EH (cell line): ENCODE measurements at regions not wholly inside any gene's neighbourhood (a gene's known extent, or its start where the extent isn't known, plus 50 kb on each side); places are given as distances from the start of the nearest gene placed in this dataset.
A peak's percentile ranks its signal among the peaks of the same experiment; 100 is the strongest.
"Not testable (repeated sequence)": the region's sequence is repeated elsewhere in the genome, so short reads cannot be mapped to it uniquely, and the experiment has no call there.

Experiments used
- DNase-seq: peaks from one replicate; pipeline ENCODE4 v3.0.0-alpha.2; 2015; ENCODE audit warnings: low read depth

DNA sequence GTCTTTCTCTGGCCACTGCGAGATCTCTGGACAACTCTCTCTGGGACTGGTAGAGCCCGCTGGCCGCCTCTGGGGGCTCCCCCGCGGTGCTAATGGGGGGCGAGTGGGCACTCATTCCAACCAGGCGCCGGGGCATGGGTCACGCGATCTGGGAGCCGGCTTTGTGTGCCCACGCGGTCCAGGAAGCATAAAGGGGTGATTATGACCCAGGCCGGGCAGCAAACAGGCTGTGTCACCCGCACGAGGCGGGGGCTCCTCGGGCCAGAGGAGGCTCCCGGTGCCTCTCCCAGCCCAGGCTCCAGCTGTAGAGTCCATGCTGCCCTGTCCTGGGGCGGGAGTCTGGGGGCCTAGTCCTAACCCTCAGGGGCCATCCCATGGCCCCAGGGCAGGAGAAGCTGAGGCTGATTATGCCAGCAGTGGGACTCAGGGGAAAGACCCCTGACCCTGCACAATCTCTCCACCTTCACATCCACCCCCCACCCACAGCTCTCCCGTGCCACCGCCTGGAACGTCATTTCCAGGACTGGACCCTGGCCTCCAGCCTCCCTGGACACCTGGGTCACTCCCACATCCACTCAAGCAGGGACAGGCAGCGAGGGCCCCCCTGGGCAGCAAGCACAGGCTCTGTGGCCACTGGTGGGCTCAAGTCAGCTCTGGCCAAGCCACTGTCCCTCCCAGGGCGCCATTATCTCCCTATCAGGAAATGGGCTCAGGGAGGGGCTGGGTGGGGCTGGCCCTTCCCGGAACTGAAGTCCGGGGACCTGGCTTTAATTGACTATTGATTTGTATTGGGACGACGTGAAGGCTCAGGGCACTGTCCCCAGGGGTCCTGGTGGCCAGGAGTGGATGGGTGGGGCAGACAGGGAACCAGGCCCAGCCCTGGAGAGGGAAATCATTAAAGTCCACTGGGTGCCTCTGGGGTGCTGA is 50.0 kb downstream of the PTPRS start:
- no peak for DNase-seq

DNA sequence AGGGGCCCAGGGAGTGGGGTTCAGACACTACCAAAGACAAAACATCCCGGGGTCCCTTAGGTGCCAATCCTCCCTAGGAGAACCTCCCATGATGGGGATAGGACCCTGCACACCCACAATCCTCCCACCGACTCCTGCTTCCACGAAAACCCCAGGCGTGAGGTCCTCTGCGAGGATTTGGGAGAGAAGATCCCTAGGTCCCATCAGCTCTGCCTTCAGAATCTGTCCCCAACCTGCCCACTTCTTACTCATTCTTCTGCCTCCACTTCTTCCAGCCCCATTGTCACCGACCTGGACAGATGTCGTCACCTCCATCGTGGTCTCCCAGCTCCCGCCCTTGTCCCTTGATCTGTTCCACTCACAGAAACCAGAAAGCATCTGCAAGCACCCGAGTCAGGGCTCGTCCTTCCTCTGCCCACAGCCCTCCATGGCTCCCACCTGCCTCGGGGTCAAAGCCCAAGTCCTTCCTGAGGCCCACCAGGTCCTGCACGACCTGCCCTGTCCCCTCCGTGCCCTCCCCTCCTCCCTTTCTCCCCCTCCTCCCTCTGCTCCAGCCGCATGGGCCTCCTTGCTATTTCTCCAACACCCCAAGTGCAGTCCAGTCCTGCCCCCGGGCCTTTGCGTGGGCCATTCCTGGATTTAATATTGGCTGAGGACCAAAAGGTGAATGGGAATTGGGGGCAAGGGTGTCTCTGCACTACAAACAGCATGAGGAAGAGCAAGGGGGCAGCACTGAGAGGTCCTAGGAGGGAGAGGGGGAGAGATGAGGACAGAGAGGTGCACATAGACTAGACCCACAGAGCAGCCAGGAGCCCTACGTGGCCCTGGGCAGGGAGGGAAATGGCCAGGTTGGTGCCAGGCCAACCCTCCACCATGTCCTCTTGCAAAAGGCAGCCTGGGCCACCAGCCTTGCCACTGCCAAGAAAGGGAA is 51.3 kb downstream of the PTPRS start:
- no peak for DNase-seq

DNA sequence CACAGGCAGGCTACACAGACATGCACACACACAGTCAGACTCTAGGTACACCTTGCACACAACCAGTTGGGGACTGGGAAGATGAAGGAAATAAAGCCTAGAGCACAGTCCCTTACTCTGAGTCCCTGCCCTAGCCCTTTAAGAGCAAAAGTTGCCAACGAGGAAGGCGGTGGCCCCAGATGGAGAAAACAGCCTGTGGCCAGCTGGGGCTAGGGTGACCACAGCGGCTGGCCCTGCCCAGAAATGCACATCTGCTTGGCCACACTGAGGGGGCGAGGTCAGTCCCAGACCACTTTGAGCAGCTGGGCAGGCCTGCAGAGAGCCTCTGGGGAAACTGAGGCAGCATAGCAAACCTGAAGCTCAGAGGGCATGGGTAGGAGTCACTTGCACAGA is 52.3 kb downstream of the PTPRS start:
- no peak for DNase-seq

DNA sequence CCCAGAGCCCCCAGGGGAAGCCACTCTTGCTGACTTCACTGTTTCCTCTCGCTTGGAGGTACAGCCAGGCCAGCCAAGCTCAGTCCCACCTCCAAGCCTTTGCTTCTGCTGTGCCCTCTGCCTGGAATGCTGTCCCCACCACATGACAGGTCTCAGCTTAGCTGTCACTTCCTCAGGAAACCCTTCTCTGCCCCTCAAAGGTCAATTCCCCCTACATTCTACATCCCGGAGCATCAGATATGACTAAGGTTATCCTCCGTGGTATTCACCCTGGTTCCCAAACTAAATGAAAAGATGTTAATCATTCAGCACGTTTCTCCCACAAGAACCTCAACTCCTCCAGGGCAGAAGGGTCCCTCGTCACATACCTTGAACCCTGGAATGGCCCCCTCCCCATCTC is 53.5 kb downstream of the PTPRS start:
- DNase-seq: peak; percentile 21

DNA sequence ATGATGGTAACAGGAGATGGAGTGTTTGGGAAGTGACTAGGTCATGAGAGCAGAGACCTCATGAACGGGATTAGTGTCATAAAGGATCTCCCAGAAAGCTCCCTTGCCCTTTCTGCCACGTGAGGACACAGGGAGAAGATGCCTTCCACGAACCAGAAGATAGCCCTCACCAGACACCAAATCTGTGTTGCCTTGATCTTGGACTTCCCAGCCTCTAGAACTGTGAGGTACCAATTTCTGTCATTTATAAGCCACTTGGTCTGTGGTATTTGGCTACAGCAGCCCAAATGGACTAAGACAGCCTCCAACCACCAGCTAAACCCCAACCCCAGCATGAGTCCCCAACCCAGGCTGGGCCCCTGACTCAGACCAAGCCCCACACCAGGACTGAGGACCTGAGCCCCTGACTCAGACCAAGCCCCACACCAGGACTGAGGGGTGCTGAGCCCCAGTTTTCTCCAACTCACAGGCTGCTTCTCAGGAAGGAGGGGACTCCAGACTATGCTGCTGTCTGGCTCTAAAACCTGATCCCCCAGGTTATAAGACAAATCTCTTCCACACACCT is 54.1 kb downstream of the PTPRS start:
- no peak for DNase-seq

DNA sequence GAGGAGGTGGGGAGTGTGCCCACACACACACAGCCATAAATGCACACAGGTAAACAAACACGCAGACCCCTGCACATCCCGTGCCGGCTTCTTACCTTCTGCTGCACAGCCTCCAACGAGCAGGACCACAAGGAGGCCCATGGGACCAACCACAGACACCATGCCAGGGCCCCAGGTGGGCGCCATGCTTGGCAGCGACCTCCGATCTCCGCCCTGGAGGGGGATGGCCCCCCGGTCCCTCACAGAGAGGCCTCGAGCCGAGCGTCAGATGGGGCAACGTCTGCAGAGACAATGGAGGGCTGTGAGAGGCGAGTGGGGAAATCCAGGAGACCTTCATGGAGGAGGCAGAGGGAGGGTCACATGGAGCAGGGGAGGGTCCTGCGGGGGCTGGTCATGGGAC is 54.7 kb downstream of the PTPRS start:
- DNase-seq: no peak

DNA sequence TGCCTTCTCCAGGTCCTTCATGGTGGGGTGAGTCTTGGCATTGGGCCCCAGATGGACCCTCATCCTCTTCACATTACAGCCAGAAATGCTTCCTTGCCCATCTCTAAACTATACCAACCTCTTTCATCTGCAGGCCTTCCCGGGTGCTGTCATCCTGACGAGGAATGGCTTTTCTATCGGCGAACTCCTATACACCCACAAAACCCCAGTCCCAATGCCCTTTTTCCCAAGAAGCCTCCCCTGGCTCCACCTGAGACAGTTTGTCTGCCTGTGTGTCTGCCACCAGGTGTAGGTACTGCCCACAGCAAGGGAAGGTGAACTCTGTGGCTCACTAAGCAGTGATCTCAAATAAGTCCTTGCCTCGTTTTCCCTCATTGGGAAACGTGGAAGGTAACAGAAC is 55.3 kb downstream of the PTPRS start:
- no peak for DNase-seq

DNA sequence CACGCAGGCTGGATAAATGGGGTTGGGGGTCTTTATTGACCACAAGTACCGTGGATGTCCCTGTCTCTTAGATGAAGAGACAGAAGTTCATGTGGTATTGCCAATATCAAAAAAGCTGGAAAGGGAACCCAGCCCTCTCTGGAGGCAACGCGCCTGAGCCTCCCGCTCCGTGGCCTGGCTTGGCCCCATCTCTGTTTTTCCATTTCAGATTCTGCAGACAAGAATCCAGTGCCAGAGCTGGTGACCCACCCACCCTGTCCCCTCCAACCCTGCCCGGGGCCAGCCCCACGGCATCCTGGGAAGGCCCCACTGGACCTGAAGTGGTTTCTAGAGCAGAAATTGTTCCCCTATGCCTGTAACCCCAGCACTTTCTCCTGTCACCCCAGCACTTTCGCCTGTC is 57.7 kb downstream of the PTPRS start:
- no peak for DNase-seq

DNA sequence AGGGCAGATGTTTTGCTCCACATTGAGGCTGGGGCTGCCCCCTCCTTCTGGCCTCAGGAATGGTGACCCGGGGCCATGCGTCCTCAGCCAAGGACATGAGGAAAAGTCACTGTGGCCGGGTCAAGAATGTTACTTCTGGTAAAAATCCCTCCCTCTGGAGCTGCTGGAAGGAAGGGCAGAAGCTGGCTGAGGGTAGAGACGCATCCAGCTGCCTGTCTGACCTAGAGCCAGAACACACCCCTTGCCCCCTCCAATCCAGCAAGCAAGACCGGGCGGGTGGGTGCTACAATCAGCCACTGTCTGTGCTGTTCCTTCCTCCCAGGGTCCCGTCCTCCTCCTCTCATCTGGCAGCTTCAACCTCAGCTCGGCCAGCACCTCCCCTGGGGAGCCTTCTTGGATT is 59.0 kb downstream of the PTPRS start:
- DNase-seq: peak; percentile 45

DNA sequence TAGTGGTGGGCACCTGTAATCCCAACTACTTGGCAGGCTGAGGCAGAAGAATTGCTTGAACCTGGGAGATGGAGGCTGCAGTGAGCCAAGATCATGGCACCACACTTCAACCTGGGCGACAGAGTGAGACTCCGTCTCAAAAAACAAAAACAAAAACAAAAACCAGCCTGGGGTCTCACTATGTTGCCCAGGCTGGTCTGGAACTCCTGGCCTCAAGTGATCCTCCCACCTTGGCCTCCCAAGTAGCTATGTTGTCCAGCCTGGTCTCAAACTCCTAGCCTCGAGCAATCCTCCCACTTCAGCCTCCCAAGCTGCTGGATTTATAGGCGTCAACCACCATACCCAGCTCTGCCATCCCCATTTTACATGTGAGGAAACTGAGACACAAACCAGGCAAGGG is 64.9 kb downstream of the PTPRS start:
- not testable (repeated sequence) for DNase-seq

DNA sequence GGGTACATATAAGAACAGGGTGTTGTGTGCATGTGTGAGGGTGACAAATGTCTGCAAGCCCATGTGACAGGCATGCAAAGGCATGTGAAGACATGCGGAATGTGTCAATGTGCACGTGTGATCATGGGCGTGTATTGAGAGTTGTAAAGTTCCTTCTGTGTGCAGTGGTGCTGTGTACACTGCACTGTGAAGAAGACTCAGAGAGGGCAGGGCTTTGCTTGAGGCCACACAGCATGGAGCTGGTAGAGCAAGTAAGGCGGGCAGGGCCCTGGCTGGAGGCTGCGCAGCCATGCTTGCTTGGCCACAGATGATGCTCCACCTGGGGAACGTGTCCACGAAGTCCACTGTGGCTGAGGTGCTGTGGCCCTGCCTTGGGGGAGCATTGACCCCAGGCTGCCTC is 66.8 kb downstream of the PTPRS start:
- no peak for DNase-seq

DNA sequence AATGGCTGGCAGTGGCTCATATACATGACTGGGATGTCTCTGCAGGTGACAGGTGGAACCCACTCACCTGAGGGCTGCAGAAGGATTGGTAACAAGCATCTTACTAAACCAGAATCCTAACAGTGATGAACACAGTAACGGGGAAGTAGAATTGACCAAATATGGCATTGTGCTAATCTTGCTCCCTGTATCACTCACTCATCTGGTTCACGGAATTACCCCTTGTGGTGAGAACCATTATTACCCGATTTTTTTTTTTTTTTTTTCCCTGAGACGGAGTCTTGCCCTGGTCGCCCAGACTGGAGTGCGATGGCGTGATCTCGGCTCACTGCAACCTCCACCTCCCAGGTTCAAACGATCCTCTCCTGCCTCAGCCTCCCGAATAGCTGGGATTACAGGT is 69.5 kb downstream of the PTPRS start:
- peak; percentile 11 for DNase-seq

DNA sequence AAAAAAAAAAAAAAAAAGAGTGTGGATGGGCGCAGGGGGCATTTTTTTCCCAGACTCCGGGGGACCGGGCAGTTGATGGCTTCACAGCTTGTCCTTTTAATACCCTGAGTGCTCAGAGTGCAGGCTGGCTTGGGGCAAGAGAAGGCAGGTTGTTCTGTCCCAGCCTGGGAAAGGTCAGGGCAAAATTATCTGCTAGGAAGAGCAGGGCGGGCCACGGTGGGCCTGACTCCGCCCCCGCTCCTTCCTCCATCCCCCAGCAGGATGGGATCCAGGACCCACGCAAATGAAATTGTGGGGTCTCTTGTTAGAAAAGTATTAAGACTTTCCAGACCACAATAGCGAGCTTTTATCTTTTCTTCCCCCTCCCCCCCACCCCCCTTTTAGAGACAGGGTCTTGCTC is 70.7 kb downstream of the PTPRS start:
- no peak for DNase-seq

DNA sequence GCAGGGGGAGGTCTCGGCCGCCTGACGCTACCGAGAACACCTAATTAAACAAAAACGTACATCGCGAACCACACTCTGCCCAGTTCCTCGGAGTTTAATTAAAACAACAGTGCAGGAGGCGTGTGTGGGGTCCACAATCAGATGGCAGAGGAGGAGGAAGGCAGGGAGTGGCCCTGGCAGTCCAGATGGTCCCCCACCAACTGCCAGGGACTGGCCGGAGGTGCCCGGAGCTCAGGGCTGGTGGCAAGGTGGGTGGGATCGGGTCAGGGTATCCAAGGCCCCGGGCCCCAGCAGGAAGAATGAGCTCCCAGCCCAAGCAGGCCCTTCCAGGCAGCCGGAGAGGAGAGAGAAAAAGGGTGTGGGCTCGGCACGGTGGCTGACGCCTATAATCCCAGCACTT is 71.3 kb downstream of the PTPRS start:
- no peak for DNase-seq

DNA sequence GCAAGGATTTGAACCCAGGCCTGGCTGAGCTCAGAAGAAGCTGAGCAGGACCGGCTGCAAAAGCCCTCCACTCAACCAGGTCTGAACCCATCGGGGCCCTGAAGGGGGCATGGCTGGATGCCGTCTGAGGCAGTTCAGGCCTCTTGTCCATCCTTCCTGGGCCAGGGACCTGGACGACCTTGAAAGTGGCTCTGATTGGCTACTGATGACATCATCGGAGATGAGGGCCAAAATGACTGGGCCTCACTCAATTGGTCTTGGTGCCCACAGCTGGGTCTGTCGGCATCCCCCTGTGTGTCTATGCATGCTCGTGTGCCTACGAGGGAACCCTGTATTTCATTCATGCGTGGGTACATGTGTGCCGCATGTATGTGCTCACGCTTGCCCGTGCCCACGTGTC is 71.8 kb downstream of the PTPRS start:
- no peak for DNase-seq

DNA sequence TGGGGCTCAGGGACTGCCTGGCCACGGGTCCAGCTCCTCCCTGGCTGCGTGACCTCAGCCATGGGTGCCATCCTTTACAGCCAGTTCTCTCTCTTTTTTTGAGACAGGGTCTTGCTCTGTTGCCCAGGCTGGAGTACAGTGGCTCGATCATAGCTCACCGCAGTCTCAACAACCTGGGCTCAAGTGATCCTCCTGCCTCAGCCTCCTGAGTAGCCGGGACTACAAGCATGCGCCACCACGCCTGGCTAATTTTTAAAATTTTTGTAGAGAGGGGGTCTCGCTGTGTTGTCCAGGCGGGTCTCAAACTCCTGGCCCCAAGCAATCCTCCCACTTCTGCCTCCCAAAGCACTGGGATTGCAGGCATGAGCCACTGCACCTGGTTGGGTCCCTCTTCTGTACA is 75.4 kb downstream of the PTPRS start:
- DNase-seq: no peak

DNA sequence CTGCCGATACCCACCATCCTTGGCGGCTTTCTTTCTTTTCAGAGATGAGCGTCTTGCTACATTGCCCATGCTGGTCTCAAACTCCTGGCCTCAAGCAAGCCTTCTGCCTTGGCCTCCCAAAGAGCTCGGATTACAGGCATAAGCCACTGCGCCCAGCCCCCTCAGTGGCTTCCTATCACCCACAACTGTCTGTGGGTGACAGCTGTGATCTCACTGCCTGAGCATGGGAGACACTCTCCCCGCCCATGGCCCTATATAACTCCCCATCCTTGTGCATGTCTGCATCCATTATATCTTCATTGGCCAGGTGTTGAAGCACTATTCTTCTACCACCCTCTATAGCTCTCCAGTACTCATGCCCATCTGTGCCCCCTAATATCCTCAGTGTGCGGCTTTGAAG is 76.2 kb downstream of the PTPRS start:
- no peak for DNase-seq

DNA sequence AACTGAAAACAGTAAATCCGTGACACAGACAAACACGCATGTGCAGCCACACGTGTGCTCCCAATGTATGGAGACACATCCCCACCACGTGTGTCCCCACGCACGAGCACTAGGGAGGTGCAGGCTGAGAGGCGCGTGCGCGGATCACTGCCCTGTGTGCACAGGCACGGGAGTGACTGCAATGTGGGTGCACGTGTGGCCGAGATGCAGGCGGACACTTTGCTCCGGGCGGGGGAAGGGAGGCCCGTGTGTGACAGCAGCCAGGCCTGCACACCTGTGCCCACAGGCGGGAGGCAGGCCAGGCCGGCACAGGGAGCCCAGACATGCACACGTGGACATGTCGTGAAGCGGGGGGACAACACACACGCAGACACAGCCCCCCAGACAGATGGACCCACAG is 77.0 kb downstream of the PTPRS start:
- no peak for DNase-seq

DNA sequence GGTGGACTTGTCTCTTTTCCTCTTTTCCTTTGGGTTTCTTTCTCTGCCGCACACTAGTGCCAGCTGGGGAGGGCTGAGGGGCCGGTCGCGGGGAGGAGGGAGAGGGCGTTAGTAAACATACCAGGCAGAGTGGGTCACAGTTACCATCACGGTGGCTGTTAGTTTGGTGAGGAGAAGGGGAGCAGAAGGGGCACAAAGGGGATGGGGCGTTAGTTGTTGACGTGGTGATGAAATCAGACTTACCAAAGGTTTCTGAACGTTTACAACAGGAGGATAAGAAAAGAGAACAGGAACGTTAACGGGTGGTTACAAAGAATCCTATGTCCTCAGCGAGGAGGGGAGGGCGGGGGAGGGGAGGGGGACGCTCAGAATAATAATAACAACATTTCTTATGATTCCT is 77.9 kb downstream of the PTPRS start:
- DNase-seq: no peak

DNA sequence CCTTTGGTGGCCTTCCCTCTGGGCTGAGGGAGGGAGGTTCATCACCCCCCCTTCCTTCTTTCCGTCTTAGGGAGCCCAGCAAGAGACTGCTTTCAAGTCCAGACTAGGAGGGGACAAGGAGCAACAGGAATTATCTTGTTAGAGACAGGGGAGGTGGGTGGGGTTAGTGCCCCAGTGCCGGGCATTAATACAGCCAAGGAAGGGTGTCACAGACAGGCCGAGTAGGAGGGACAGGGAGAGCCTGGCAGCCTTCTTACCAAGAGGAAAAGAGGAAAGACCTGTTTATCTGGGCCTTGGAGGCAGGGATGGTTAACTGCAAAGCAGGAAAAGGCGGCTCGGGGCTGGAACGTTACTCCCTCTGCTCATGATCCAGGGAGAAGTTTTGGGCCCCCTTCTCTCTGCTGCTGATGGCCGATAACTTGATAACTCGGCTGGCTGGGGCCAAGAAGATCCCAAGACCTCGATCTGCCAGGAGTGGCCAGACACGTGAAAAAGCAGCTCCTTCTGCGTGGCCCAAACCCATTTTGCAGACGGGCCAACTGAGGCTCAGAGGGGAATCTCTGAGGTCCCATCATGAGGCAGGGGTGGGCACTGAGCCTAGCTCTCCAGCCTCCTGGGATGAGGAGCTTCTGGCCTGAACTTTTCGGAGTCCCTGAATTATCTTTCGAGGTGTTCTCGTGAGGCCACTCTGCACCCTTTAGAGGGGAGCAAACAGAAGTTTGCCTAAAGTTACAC is 79.3 kb downstream of the PTPRS start:
- DNase-seq: no peak

DNA sequence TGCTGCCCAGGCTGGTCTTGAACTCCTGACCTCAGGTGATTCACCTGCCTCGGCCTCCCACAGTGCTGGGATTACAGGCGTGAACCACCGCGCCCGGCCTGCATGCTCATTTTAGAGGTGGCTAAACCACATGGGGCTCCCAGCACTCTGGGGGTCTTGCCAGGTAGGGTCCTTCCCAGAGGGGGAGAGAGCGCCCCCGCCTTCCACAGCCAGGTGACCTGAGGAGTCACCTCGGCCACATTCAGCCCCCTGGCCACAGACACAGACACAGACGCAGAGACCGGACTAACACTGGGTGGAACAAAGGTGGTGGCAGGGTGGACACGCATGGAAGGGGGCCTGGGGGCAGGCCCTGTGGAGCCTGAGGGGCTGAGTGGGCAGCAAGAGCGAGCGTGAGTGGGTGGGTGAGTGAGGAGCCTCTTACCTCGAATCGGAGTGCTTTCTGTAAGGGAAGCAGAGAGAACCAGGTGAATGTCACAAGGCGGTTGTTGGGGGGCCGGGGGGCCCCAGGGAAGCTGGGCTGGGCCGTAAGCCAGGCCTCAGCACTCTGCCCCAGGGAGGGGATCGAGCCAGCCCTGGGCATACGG is 80.1 kb downstream of the PTPRS start:
- DNase-seq: no peak

DNA sequence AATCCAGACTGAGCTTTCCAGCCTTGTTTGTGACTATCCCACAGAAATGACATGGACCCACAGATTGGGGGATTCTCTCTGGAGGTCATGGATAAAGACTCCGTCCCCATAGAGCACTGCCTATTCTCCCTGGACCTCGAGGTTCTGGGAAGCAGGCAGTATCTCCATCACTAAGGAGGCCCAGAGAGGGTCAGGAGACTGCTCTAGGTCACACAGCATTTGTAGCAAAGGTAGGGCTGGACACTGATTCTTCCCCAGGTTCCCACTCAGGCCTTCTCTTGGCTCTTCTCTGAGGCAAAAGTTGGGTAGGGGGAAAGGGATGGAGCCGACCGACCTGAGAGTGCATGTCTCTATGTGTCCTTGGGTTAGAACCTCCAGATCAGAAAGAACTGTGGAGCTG is 80.9 kb downstream of the PTPRS start:
- no peak for DNase-seq
